Dermis blood vessel endothelial cell (primary cell): ENCODE measurements at regions not wholly inside any gene's neighbourhood (a gene's known extent, or its start where the extent isn't known, plus 50 kb on each side); places are given as distances from the start of the nearest gene placed in this dataset.
"Not testable (repeated sequence)": the region's sequence is repeated elsewhere in the genome, so short reads cannot be mapped to it uniquely, and the experiment has no call there.

Experiments
- DNase-seq: peaks from one replicate; pipeline ENCODE4 v3.0.0; 2010

DNA sequence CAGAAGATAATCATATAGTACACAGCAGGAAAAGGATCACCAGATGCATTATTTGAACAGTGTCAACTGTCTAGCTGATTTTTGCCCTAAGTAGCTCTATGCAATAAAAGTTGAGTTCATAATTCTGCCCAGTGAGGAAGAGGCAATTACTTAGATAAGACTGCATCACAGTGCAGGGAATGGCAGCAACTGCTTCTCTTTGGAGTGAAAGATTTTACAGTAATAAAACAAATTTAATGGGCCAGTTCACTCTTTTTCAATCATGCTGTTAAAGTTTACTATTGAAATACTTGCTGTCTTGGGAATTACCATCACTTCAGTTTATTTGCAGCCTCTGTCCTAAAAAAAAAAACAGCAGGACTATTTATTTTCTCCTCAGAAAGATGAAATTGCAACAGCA is 907.9 kb downstream of the ANKRD7 start:
- DNase-seq: no peak

- no peak for DNase-seq
Measured at GRCh38 chr7:119167431-119167830, 942.9 kb downstream of the ANKRD7 start.

GRCh38 chr7:119172043-119172442 is 947.5 kb downstream of the ANKRD7 start:
- no peak for DNase-seq

- peak; percentile 58 for DNase-seq
Measured at GRCh38 chr7:119175911-119176627, 951.6 kb downstream of the ANKRD7 start.

DNA sequence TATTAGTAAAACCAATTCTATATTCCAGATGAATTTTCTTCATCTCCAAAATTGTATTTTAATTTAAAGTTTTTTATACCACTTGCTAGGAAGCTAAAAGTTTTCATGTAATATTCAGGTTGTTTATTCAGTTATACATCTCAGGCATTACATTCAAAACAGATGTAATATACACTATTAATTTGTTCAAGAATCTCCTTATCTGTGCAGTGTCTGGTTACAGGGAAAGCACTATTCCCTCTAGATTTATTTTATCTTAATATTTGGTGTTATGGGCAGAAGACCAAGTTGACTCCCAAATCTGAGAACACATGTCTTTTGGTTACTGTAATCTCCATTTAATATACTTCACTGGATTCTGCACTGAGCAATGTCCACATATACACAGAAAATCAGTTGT is 953.4 kb downstream of the ANKRD7 start:
- no peak for DNase-seq

DNA sequence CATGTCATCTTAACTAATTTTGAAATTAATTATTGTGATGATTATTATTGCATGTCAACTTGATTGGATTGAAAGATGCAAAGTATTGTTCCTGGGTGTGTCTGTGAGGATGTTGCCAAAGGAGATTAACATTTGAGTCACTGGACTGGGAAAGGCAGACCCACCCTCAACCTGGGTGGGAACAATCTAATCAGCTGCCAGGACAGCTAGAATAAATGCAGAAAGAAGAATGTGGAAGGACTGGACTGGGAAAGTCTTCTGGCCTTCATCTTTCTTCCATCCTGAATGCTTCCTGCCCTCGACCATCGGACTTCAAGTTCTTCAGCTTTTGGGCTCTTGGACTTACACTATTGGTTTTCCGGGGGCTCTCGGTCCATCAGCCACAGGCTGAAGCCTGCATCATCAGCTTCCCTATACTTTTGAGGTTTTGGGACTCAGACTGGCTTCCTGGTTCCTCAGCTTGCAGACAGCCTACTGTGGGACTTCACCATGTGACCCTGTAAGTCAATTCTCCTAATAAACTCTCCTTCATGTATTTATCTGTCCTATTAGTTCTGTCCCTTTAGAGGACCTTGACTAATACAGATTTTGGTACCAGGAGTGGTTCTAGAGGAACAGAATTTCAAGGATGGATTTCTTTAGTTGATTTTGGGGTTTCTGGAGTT is 959.8 kb downstream of the ANKRD7 start:
- DNase-seq: no peak

DNA sequence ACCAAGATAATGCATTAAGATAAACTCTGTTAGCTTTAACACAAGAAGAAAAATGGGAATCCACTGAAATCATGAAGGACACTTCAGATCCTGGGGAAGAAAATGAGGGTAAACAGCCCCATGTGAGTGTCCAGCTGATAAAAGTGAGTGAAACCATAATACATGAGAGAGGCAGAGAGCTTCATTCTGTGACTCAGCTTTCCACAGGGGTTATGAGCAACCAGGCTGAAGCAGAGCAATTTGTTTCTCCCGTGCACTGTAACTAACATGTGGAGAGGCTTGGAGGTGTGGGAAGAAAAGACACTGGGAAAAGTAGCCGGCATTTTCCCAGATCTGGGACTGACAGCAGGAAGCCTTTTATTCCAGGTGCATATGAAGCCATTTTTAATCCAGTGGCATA is 971.7 kb downstream of the ANKRD7 start:
- DNase-seq: no peak

- DNase-seq: no peak
Measured at GRCh38 chr7:119197172-119197876, 972.8 kb downstream of the ANKRD7 start.

DNA sequence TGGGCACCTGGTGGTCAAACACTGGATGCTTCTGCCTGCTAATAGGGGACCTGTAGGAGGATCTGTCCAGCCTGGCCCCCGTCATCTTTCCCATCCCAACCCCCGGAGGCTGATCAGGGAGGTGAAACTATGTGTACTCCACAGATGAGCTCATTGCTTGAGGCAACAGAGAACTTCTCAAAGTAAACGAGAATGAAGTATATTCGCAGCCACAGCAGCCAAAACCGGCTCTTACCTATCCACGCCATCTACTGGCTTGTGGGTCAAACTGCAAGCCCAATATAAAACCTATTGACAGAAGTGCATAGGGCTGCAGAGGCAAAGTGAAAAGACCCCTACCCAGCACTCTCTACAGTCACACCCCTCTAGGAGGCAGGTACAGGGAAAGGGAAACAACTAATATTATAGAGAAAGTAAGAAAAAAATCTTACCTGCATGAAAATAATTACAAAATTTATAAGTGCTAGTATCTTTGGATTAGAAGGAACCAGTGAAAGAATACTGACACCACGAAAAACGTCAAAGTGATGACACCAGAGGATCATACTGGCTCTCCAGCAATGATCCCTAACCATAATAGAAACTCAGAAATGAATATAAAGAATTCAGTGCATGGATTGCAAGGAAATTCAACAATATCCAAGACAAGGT is 973.5 kb downstream of the ANKRD7 start:
- peak; percentile 35 for DNase-seq

- DNase-seq: no peak
Measured at GRCh38 chr7:119219663-119220062, 995.2 kb downstream of the ANKRD7 start.

GRCh38 chr7:119223930-119224329 is 999.4 kb downstream of the ANKRD7 start:
- no peak for DNase-seq

DNA sequence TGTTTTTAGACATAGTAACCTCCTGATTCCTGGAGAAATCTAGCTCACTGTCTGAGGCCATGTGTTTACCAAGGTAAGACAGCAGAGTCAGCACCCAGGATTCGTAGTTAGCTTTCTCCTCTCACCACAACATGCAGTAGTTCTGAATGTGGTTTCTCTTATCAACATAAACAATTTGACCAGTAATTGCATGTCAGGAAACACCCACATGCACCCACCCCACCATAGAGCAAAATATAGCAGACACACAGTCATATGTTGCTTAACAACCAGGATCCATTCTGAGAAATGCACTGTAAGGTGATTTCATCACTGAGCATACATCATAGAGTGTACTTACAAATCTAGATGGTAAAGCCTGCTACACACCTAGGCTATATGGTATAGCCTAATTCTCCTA is 1004.0 kb downstream of the ANKRD7 start:
- no peak for DNase-seq

DNA sequence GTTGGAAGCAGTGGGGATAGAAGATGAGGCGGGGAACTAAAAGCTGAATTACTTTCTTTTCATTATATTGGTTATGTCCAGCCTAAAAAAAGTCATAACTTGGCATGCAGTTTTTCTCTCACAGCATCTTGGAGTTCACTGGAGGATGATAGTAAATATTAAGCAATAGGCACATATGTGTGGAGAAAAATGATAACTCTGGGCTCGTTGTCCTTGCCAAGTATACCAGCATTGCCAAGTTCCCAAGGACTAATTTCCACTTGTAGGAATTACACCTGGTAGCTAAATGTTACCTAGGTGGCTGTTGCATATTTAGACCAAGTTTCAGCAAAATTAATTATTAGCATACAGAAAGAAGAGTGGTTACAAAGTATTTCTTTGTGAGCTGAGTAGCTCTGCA is 1007.6 kb downstream of the ANKRD7 start:
- no peak for DNase-seq

DNA sequence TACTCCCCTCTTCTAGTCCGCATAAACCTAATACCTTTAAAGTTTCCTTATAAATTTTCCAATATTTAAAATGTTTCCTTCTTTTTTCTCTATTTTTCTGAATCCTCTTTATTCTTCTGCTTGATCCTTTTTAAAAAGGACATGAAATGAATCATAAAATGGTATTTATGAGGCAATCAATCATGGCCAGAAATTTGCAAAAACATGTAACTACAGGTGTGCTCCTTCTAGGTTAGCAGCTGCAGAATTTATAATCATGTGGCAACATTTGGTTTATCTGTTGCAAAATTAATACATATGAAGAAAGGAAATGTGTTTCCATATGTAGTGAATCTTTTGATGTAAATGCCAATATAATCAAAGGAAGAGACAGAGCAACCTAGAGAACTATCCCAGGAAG is 1008.5 kb downstream of the ANKRD7 start:
- no peak for DNase-seq

- no peak for DNase-seq
Measured at GRCh38 chr7:119252962-119253361, 1020.0 kb upstream of the KCND2 start.

DNA sequence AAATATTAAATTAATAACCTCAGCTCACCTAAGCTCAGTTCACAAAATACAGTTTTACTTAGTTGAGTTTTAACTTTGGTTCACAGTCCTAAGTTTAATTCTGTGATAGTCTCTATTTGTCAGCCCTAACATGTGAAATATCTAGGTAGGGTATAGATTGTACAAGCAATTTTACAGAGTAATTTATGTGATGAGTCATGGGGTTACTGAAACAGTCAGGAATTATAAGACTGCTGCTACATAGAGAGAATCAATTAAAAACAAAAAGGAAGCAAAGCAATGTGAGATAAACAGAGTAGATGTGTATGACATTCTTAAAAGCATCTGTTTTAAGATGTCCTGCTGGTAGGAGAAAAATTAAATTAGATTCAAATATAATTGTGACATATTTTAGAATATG is 1018.2 kb upstream of the KCND2 start:
- DNase-seq: no peak

- no peak for DNase-seq
Measured at GRCh38 chr7:119256001-119256400, 1017.0 kb upstream of the KCND2 start.

- DNase-seq: no peak
Measured at GRCh38 chr7:119256446-119257131, 1016.4 kb upstream of the KCND2 start.

DNA sequence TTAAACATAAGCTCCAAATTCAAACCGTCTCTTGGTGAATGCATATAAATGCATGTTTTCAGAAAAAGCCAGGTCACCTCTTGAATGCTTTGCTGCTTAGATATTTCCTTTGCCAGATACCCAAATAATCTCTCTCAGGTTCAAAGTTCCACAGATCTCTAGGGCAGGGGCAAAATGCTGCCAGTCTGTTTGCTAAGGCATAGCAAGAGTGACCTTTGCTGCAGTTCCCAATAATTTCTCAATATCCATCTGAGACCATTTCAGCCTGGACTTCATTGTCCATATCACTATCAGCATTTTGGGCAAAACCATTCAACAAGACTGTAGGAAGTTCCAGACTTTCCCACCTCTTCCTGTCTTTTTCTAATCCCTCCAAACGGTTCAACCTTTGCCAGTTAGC is 1006.2 kb upstream of the KCND2 start:
- DNase-seq: not testable (repeated sequence)

DNA sequence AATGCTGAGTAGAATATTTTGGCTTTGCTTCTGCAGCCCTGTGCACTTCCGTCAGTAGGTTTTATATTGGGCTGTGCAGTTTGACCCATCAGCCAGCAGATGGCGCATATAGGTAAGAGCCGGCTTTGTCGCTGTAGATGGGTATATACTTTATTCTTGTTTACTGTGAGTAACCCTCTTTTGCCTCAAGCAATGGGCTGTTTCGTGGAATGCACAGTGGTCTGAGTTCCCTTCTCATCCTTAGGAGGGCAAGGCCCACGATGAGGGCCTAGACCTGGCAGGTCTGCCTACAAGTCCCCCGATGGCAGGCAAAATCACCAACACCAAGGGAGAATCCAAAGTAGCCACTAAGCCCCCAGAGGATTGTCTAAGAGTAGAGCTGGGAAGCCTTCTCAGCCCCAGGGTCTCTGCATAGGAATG is 1002.9 kb upstream of the KCND2 start:
- DNase-seq: peak; percentile 71

DNA sequence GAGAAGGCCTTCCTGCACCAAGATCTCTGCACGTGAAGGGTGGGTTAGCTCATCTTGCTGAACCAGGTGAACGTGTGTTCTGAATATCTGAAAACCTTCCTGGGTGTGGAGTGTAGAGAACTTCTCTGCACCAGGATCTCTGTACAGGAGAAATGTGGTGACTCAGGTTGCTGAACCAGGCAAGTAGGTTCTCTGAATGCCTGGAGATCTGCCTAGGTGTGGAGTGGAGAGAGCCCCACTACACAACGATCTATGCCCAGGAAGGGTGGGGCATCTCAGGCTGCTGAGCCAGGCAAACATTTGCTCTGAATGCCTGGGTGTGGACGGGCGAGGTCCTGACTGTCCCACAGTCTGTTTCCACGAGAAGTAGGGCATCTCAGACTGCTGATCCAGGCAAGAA is 1002.3 kb upstream of the KCND2 start:
- no peak for DNase-seq

GRCh38 chr7:119271147-119271779 is 1001.7 kb upstream of the KCND2 start:
- DNase-seq: no peak
